Uterus (tissue), 2 donors: ENCODE measurements at regions not wholly inside any gene's neighbourhood (a gene's known extent, or its start where the extent isn't known, plus 50 kb on each side); places are given as distances from the start of the nearest gene placed in this dataset.

ENCODE experiments used
- CTCF ChIP-seq, 4 experiments: fragments of 200-600 bp in 2 of 4; fragments of 450-650 bp in 2 of 4; sonication (generic) in 2 of 4; IDR thresholded peaks; one replicate each; pipeline ENCODE4 v1.5.1; 2016 to 2019; ENCODE audit warnings: antibody characterized with exemption in 4 of 4, mild to moderate bottlenecking in 2 of 4, moderate library complexity in 1 of 4
- POLR2A ChIP-seq, 2 donors: fragments of 450-650 bp; IDR thresholded peaks; one replicate each; pipeline ENCODE4 v1.6.1; 2016; ENCODE audit warnings: antibody characterized with exemption in 2 of 2, mild to moderate bottlenecking in 1 of 2, moderate library complexity in 1 of 2

GRCh38 chr10:52440612-52441285 lies 126.7 kb downstream of the DKK1 start:
- TF ChIP-seq CTCF (IDR thresholded peaks at IDR 0.05) (no peak), POLR2A (IDR thresholded peaks at IDR 0.05) (no peak)
